ENCODE measurements at regions not wholly inside any gene's neighbourhood (a gene's known extent, or its start where the extent isn't known, plus 50 kb on each side); places are given as distances from the start of the nearest gene placed in this dataset.
A peak's percentile ranks its signal among the peaks of the same experiment; 100 is the strongest.

GRCh38 chr15:91625506-91625905 lies 228.0 kb upstream of the SLCO3A1 start (continued):
- TF ChIP-seq REST (IDR thresholded peaks at IDR 0.05; ENCODE audit: low read depth, low read length) = no peak
- TF ChIP-seq RXRA (IDR thresholded peaks at IDR 0.05; ENCODE audit: borderline replicate concordance, low read depth) = no peak
- no peak for TF ChIP-seq MXI1 (IDR thresholded peaks at IDR 0.05; ENCODE audit: low read depth, low read length)
- no peak for TF ChIP-seq USF2 (IDR thresholded peaks at IDR 0.05; ENCODE audit: borderline replicate concordance, low read depth, low read length)
- no peak for TF ChIP-seq FOSL2 (IDR thresholded peaks at IDR 0.05; ENCODE audit: borderline replicate concordance, low read depth)
- no peak for TF ChIP-seq SIN3A (IDR thresholded peaks at IDR 0.05; ENCODE audit: borderline replicate concordance, low read depth, low read length)

GRCh38 chr15:91627473-91628278 lies 225.8 kb upstream of the SLCO3A1 start:
- no peaks in the 10 kb centered on the region for H3K36me3 ChIP-seq (replicated peaks in 1 of 2; ENCODE audit: control insufficient read depth in 1 of 2, insufficient read depth in 2 of 2, low read length in 1 of 2)
- no peaks in the 10 kb centered on the region for H3K79me2 ChIP-seq (ENCODE audit: insufficient read depth)
- no peak overlapping the region for H3K4me2 ChIP-seq
- no peaks in the 10 kb centered on the region for H3K9me2 ChIP-seq
- H3F3A ChIP-seq (replicated peaks; ENCODE audit: insufficient read depth) = no peaks in the 10 kb centered on the region
- no peaks in the 10 kb centered on the region for H3K27me3 ChIP-seq (ENCODE audit: insufficient read depth)
- POLR2A ChIA-PET = no interaction called here
- CTCF ChIA-PET = interaction anchor here (0.6 to 2.3 kb wide), 4 partner anchors 13 to 1033 kb away, joined by 3 to 10 read pairs (median 4); no protein-coding TSS in a partner anchor
- WGBS (ENCODE audit: low lambda C conversion rate) = 45% methylated on average over 6 of the region's 11 CpGs
- peak; percentile 47 for DNase-seq
- no peak overlapping the region for H3K27ac ChIP-seq (ENCODE audit: low read depth in 2 of 2, low read length in 1 of 2)
- H2AFZ ChIP-seq (ENCODE audit: low read depth) = no peak overlapping the region
- no peaks in the 10 kb centered on the region for H3K9me3 ChIP-seq
- no peak overlapping the region for H3K4me3 ChIP-seq (ENCODE audit: low read depth in 2 of 2, low read length in 1 of 2)
- peaks cover 0 to 17% of the 10 kb centered on the region in 2 experiments; a peak in 2 of 4 replicates for H3K4me1 ChIP-seq (ENCODE audit: control insufficient read depth in 1 of 2, insufficient read depth in 2 of 2, low read depth in 1 of 2, low read length in 1 of 2)
- no peak for TF ChIP-seq PBX3 (IDR thresholded peaks at IDR 0.05)
- no peak for TF ChIP-seq IRF3 (IDR thresholded peaks at IDR 0.05; ENCODE audit: low read depth, low read length)
- no peak for TF ChIP-seq TEAD4 (IDR thresholded peaks at IDR 0.05; ENCODE audit: borderline replicate concordance, insufficient read depth)
- TF ChIP-seq EP300 (IDR thresholded peaks at IDR 0.05; ENCODE audit: borderline replicate concordance in 1 of 2, low read depth in 1 of 2, low read length in 1 of 2) = peak in 1 of 2 experiments; percentile 46; a peak in 1 of 4 replicates
- TF ChIP-seq TCF12 (IDR thresholded peaks at IDR 0.05) = peak; percentile 12; the same call in 1 of the 2 replicates
- no peak for TF ChIP-seq NRF1 (IDR thresholded peaks at IDR 0.05; ENCODE audit: low read depth, low read length)
- TF ChIP-seq POLR2AphosphoS5 (IDR thresholded peaks at IDR 0.05; ENCODE audit: low read depth, low read length) = no peak
- no peak for TF ChIP-seq REST (IDR thresholded peaks at IDR 0.05; ENCODE audit: low read depth, low read length)
- no peak for TF ChIP-seq MAX (IDR thresholded peaks at IDR 0.05; ENCODE audit: low read depth)
- peak; percentile 74 for TF ChIP-seq GATA2 (CRISPR knock-in tag; IDR thresholded peaks at IDR 0.05)
- TF ChIP-seq RCOR1 (IDR thresholded peaks at IDR 0.05; ENCODE audit: low read length) = peak; percentile 94
- no peak overlapping the region for H3K9ac ChIP-seq
- H4K20me1 ChIP-seq (ENCODE audit: insufficient read depth) = no peaks in the 10 kb centered on the region
